Thyroid gland (tissue), 4 donors: ENCODE measurements at regions not wholly inside any gene's neighbourhood (a gene's known extent, or its start where the extent isn't known, plus 50 kb on each side); places are given as distances from the start of the nearest gene placed in this dataset.

Source experiments
- POLR2A ChIP-seq, 2 donors: fragments of 450-650 bp; IDR thresholded peaks; one replicate each; pipeline ENCODE4 v1.6.1; 2017; ENCODE audit warnings: antibody characterized with exemption in 2 of 2, mild to moderate bottlenecking in 2 of 2, moderate library complexity in 1 of 2
- TF ChIP-seq, protein P1 (sequence below), 6 experiments: fragments of 200-600 bp in 3 of 6; fragments of 450-650 bp in 3 of 6; sonication (generic) in 3 of 6; IDR thresholded peaks; one replicate each; pipeline ENCODE4 v1.5.1; 2016 to 2019; ENCODE audit warnings: antibody characterized with exemption in 6 of 6, mild to moderate bottlenecking in 2 of 6, inconsistent platforms in 1 of 6, moderate library complexity in 1 of 6

DNA sequence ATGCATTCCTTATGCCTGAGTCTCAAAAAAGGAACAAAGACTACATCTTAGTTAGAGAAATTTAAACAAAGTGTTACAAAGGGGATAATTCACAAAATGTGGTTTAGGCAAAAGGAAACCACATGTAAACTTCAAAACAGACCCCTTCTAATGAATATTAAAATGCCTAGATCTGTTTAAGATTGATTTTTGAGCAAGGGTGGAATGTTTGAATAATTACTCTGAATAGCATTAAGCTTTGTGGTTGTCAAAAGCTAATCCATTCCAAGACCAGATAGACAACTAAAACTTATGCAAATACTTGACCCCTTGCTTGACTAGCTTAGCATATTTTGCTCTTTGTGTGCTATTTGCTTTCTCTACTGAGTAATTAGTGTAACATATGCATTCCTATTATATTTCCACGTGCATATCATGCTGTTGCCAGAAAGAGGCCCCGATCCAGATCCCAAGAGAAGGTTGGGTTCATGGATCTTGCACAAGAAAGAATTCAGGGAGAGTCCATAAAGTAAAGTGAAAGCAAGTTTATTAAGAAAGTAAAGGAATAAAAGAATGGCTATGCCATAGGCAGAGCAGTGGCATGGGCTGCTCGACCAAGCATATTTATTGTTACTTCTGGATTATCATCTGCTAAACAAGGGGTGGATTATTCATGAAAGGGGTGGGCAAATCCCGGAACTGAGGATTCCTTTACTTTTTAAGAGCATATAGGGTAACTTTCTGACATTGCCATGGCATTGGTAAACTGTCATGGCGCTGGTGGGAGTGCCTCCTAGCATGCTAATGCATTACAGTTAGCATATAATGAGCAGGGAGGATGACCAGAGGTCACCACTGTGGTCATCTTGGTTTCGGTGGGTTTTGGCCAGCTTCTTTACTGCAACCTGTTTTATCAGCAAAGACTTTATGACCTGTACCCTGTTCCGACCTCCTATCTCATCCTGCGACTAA lies 1193.4 kb upstream of the EYS start:
- TF ChIP-seq, protein P1, sequence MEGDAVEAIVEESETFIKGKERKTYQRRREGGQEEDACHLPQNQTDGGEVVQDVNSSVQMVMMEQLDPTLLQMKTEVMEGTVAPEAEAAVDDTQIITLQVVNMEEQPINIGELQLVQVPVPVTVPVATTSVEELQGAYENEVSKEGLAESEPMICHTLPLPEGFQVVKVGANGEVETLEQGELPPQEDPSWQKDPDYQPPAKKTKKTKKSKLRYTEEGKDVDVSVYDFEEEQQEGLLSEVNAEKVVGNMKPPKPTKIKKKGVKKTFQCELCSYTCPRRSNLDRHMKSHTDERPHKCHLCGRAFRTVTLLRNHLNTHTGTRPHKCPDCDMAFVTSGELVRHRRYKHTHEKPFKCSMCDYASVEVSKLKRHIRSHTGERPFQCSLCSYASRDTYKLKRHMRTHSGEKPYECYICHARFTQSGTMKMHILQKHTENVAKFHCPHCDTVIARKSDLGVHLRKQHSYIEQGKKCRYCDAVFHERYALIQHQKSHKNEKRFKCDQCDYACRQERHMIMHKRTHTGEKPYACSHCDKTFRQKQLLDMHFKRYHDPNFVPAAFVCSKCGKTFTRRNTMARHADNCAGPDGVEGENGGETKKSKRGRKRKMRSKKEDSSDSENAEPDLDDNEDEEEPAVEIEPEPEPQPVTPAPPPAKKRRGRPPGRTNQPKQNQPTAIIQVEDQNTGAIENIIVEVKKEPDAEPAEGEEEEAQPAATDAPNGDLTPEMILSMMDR (IDR thresholded peaks at IDR 0.05): no peak
- TF ChIP-seq POLR2A (IDR thresholded peaks at IDR 0.05): no peak
